ENCODE measurements at regions not wholly inside any gene's neighbourhood (a gene's known extent, or its start where the extent isn't known, plus 50 kb on each side); places are given as distances from the start of the nearest gene placed in this dataset.

DNA sequence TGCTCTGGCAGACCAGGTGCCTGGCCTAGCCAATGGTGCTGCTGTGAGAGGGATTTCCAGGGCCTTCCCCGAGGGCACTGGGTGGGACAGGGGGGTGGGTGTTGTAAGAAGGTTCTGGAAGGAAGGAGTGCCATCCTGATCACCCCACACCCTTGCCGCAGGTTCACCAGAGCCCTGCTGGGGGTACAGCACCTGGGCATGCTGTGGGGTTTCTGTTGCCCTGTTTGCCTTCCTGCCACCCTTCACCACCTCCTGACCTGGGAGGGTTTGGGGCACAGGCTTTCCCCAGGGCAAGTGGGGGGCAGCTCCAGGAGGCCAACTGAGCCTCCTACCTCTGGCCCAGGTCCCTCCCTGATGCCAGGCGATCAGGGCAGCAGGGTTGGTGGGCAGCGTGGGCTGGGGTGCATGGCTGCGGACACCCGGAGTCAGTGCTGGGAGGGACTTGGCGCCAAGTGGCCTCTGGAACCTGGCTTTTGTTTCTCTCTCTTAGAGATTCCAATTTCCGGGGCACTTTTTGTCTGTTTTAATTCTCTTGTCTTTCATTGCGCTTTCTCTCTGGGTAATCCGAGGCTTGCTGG lies 318.8 kb downstream of the PTPRU start:
- Histone ChIP-seq H3K4me1 (ENCODE audit: control insufficient read depth in 1 of 2, insufficient read depth in 2 of 2, low read length in 2 of 2) (peaks cover 0 to 5% of the 10 kb centered on the region in 2 experiments; a peak in 2 of 4 replicates), H3K9me2 (ENCODE audit: insufficient read depth) (no peaks in the 10 kb centered on the region), H3K27me3 (ENCODE audit: insufficient read depth, low read length) (no peaks in the 10 kb centered on the region), H3K36me3 (ENCODE audit: control insufficient read depth in 1 of 2, insufficient read depth in 2 of 2, low read length in 2 of 2) (no peaks in the 10 kb centered on the region), H4K20me1 (ENCODE audit: insufficient read depth) (no peaks in the 10 kb centered on the region), H2AFZ (ENCODE audit: low read depth, low read length, poor library complexity, severe bottlenecking) (no peak overlapping the region), H3K9me3 (ENCODE audit: control insufficient read depth in 1 of 2, insufficient read depth in 1 of 2, low read depth in 1 of 2, low read length in 2 of 2) (no peaks in the 10 kb centered on the region), H3K4me3 (replicated peaks in 1 of 2; ENCODE audit: low read depth in 1 of 2, low read length in 2 of 2) (no peak overlapping the region), H3K9ac (ENCODE audit: low read length) (no peak overlapping the region), H3K27ac (ENCODE audit: low read depth, low read length) (no peak overlapping the region), H3K79me2 (ENCODE audit: insufficient read depth, low read length) (no peaks in the 10 kb centered on the region), H3K4me2 (ENCODE audit: low read length) (no peak overlapping the region)
- no peak for ATAC-seq
- ChIA-PET POLR2A (no interaction called here), CTCF (no interaction called here), RAD21 (ENCODE audit: low non-redundant PET in 1 of 2, low total read pairs in 2 of 2, uncharacterized antibody in 2 of 2, unreplicated experiment in 2 of 2) (no interaction called here)
- intact Hi-C loops (cut with micrococcal nuclease): no loop called here
- no peak for DNase-seq (ENCODE audit: low read depth, low spot score)
- TF ChIP-seq EZH2phosphoT487 (IDR thresholded peaks at IDR 0.05; ENCODE audit: borderline replicate concordance) (no peak), SIN3A (IDR thresholded peaks at IDR 0.05; ENCODE audit: low read depth) (no peak), CBX3 (IDR thresholded peaks at IDR 0.05; ENCODE audit: low read depth) (no peak), SP1 (IDR thresholded peaks at IDR 0.05; ENCODE audit: low read depth) (no peak)
- BruUV-seq (replicated peaks): no TSS peak

DNA sequence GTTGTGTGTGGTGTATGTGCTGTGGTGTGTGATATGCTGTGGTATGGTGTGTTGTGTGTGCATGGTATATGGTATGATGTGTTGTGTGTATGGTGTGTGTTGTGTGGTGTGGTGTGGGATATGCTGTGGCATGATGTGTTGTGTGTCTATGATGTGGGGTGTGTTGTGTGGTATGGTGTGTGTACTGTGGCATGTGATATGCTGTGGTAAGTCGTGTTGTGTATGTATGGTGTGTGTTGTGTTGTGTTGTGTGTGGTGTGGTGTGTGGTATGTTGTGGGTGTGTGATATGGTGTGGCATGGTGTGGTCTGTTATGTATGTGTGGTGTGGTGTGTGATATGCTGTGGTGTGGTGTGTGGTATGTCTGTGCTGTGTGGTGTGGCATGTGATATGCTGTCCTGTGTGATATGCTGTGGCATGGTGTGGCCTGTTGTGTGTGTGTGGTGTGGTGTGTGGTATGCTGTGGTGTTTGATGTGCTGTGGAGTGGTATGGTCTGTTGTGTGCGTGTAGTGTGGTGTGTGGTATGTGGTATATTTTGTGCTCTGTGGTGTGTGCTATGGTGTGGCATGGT lies 318.0 kb downstream of the PTPRU start:
- Histone ChIP-seq H3K4me2 (ENCODE audit: low read length) (no peak overlapping the region), H3K4me3 (replicated peaks in 1 of 2; ENCODE audit: low read depth in 1 of 2, low read length in 2 of 2) (no peak overlapping the region), H3K36me3 (ENCODE audit: control insufficient read depth in 1 of 2, insufficient read depth in 2 of 2, low read length in 2 of 2) (no peaks in the 10 kb centered on the region), H3K9me3 (ENCODE audit: control insufficient read depth in 1 of 2, insufficient read depth in 1 of 2, low read depth in 1 of 2, low read length in 2 of 2) (no peaks in the 10 kb centered on the region), H3K4me1 (ENCODE audit: control insufficient read depth in 1 of 2, insufficient read depth in 2 of 2, low read length in 2 of 2) (peaks cover 0 to 5% of the 10 kb centered on the region in 2 experiments; a peak in 2 of 4 replicates), H2AFZ (ENCODE audit: low read depth, low read length, poor library complexity, severe bottlenecking) (no peak overlapping the region), H3K27me3 (ENCODE audit: insufficient read depth, low read length) (no peaks in the 10 kb centered on the region), H3K27ac (ENCODE audit: low read depth, low read length) (no peak overlapping the region), H3K9ac (ENCODE audit: low read length) (no peak overlapping the region), H3K79me2 (ENCODE audit: insufficient read depth, low read length) (no peaks in the 10 kb centered on the region), H3K9me2 (ENCODE audit: insufficient read depth) (no peaks in the 10 kb centered on the region), H4K20me1 (ENCODE audit: insufficient read depth) (no peaks in the 10 kb centered on the region)
- POLR2A ChIA-PET: no interaction called here
- ATAC-seq: no peak
- RAD21 ChIA-PET (ENCODE audit: low non-redundant PET in 1 of 2, low total read pairs in 2 of 2, uncharacterized antibody in 2 of 2, unreplicated experiment in 2 of 2): no interaction called here
- no peak for DNase-seq (ENCODE audit: low read depth, low spot score)
- CTCF ChIA-PET: no interaction called here
- no TSS peak for BruUV-seq (replicated peaks)
- intact Hi-C loops (cut with micrococcal nuclease): no loop called here
- TF ChIP-seq, protein P1, sequence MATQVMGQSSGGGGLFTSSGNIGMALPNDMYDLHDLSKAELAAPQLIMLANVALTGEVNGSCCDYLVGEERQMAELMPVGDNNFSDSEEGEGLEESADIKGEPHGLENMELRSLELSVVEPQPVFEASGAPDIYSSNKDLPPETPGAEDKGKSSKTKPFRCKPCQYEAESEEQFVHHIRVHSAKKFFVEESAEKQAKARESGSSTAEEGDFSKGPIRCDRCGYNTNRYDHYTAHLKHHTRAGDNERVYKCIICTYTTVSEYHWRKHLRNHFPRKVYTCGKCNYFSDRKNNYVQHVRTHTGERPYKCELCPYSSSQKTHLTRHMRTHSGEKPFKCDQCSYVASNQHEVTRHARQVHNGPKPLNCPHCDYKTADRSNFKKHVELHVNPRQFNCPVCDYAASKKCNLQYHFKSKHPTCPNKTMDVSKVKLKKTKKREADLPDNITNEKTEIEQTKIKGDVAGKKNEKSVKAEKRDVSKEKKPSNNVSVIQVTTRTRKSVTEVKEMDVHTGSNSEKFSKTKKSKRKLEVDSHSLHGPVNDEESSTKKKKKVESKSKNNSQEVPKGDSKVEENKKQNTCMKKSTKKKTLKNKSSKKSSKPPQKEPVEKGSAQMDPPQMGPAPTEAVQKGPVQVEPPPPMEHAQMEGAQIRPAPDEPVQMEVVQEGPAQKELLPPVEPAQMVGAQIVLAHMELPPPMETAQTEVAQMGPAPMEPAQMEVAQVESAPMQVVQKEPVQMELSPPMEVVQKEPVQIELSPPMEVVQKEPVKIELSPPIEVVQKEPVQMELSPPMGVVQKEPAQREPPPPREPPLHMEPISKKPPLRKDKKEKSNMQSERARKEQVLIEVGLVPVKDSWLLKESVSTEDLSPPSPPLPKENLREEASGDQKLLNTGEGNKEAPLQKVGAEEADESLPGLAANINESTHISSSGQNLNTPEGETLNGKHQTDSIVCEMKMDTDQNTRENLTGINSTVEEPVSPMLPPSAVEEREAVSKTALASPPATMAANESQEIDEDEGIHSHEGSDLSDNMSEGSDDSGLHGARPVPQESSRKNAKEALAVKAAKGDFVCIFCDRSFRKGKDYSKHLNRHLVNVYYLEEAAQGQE (IDR thresholded peaks at IDR 0.05; ENCODE audit: low read depth): no peak
- TF ChIP-seq ZNF274 (IDR thresholded peaks at IDR 0.05; ENCODE audit: low read depth, low read length) (no peak), RAD21 (IDR thresholded peaks at IDR 0.05; ENCODE audit: low read depth) (no peak), TCF7L2 (IDR thresholded peaks at IDR 0.05; ENCODE audit: borderline replicate concordance, extremely low read depth, insufficient read depth, insufficient read length) (no peak), FOSL1 (IDR thresholded peaks at IDR 0.05; ENCODE audit: low read depth) (no peak), POLR2AphosphoS5 (IDR thresholded peaks at IDR 0.05; ENCODE audit: low read depth, low read length) (no peak), YY1 (IDR thresholded peaks at IDR 0.05; ENCODE audit: extremely low read depth, insufficient replicate concordance, low read depth, low read length) (no peak), EGR1 (IDR thresholded peaks at IDR 0.05; ENCODE audit: low read depth) (no peak)
- TF ChIP-seq, protein P2, sequence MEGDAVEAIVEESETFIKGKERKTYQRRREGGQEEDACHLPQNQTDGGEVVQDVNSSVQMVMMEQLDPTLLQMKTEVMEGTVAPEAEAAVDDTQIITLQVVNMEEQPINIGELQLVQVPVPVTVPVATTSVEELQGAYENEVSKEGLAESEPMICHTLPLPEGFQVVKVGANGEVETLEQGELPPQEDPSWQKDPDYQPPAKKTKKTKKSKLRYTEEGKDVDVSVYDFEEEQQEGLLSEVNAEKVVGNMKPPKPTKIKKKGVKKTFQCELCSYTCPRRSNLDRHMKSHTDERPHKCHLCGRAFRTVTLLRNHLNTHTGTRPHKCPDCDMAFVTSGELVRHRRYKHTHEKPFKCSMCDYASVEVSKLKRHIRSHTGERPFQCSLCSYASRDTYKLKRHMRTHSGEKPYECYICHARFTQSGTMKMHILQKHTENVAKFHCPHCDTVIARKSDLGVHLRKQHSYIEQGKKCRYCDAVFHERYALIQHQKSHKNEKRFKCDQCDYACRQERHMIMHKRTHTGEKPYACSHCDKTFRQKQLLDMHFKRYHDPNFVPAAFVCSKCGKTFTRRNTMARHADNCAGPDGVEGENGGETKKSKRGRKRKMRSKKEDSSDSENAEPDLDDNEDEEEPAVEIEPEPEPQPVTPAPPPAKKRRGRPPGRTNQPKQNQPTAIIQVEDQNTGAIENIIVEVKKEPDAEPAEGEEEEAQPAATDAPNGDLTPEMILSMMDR (IDR thresholded peaks at IDR 0.05 in 2 of 3, conservative IDR thresholded peaks at IDR 0.05 in 1 of 3; ENCODE audit: borderline replicate concordance in 1 of 3, insufficient read depth in 1 of 3, low read depth in 2 of 3, low read length in 2 of 3): no peak

Measured in HCT116 (cell line).